GM18870 (cell line): ENCODE measurements at regions not wholly inside any gene's neighbourhood (a gene's known extent, or its start where the extent isn't known, plus 50 kb on each side); places are given as distances from the start of the nearest gene placed in this dataset.
"Not testable (repeated sequence)": the region's sequence is repeated elsewhere in the genome, so short reads cannot be mapped to it uniquely, and the experiment has no call there.

Experiments used
- ATAC-seq: cut with Tn5 transposase; IDR thresholded peaks from one replicate; pipeline ENCODE4 v1.9.1; 2021; ENCODE audit warnings: moderate library complexity; ENCODE audit not compliant: unreplicated experiment

DNA sequence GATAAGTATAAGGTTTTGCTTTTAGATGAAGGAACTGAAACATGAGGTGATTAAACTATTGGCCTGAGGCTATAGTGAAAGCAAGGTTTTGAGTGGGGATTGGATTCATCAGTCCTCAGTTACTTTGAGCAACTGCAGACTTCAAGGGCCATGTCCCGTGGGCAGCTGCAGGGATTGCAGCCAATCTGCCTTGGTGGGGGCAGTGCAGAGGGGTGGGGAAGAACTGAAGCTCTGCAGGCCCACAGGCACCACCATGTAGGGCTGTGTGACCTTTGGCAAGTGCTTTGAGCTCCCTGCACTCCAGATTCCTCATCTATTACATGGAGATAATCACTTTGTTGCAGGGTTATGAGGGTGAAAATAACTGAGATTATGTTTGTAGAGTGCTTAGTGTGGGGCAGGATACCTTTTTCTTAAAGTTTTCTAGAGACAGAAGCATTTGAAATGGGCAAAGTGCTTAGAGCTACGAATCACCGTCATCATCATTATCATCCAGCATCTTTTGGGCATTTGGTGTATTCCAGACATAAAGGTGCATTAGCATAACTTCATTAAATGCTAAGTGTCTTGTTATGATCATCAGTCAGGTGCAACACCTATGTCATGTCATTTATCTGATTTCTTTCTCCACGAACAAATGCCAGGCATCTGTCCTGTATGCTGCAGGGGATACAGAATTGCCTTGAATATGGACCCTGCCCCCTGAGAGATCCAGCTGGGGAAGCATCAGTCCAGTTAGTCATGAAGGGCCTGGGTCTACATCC lies 72.1 kb upstream of the TENM4 start:
- ATAC-seq = no peak

- no peak for ATAC-seq
Observed at GRCh38 chr11:79510960-79511359, 70.1 kb upstream of the TENM4 start.

GRCh38 chr11:79508461-79508860 lies 67.6 kb upstream of the TENM4 start:
- ATAC-seq = no peak

DNA sequence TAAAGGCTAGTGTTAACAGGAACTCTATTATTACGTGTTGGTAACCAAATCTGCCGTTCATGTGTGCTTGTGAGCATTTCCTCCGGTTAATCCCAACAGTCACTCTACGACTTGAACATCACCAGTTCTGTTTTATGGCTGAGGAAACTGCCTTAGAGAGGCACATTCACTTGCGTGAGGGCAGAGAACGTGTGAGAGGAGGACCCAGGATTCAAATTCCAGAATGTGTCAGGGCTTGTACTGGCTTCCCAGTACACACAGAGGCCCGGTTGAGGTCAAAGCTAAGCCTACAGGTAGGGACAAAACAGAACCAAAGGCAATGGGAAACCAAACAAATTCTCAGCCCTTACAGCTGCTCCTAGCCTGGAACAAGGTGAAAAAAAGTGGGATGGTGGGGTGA lies 66.9 kb upstream of the TENM4 start:
- no peak for ATAC-seq

- no peak for ATAC-seq
Observed at GRCh38 chr11:79506734-79507344, 66.0 kb upstream of the TENM4 start.

GRCh38 chr11:79506124-79506523 lies 65.3 kb upstream of the TENM4 start:
- no peak for ATAC-seq

GRCh38 chr11:79503028-79503427 lies 62.2 kb upstream of the TENM4 start:
- no peak for ATAC-seq

DNA sequence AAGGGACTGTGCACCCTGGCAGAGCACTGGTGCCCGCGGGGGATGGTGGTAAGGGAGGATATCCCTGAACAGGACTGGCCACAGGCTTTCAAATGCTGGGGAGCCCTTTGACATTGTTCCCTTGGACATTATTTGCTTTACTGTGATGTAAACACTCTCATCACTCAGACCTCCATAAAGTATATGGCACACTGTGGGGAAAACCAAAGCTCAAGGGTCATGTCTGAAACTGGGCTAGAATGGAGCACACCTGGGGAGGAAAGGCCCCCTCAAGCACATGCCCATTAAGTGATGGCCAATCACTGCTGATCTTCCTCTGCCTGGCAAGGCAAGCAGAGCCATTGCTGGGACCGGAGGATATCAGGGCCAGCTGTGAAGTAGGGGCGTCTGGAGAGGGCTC lies 60.9 kb upstream of the TENM4 start:
- no peak for ATAC-seq

DNA sequence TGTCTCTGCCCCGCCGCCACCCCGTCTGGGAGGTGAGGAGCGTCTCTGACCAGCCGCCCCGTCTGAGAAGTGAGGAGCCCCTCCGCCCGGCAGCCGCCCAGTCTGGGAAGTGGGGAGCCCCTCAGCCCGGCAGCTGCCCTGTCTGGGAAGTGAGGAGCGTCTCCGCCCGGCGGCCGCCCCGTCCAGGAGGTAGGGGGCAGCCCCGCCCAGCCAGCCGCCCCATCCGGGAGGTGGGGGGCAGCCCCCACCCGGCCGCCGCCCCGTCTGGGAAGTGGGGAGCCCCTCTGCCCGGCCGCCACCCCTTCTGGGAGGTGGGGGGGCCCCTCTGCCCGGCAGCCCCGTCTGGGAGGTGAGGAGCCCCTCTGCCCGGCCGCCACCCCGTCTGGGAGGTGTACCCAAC lies 59.1 kb upstream of the TENM4 start:
- ATAC-seq = not testable (repeated sequence)

DNA sequence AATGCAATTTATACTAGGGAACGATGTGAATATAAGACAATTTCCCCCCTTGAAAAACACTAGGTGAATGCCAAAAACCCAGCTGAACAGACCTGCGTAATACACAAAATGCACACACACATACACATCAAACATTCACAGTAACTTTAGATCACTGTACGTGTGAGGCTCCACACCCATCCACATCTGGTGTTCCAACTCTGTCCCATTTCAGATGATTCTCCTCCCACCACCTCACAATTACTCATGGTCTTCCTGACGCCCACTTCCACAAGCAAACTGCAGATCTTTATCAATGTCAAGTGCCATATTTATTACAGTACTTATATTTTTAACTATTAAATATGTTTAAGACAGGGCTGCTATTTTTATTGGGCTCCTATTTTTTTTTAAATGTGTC lies 57.8 kb upstream of the TENM4 start:
- no peak for ATAC-seq

DNA sequence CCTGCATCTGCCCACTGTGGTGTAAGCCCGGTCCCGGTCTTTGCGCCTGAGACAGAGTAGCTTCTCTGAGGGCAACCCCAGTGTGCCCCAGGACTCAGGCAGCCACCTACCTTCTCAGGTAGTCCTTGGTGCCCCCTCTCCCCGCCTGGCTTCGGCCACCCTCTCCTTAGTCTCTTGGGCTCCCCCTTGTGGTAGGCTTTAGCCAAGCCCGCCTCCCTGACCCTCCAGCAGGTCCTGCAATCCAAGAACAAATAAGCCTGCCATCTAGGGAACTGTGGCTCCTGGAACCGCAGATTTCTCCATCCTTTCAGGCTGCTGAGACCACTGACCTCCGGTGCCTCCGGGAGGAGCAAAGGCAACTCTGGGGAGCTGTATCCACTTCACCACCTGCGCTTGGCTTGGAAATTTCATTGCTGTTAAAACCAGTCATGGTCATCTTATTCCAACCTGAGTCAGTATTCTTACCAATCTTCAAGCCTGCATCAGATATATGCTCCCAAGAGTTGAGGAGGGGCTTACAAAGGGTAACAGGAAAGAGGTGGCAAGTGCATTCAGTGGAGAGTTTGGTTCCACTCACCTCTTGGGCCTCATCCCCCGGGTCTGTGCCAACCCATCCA lies 52.8 kb upstream of the TENM4 start:
- ATAC-seq = no peak

DNA sequence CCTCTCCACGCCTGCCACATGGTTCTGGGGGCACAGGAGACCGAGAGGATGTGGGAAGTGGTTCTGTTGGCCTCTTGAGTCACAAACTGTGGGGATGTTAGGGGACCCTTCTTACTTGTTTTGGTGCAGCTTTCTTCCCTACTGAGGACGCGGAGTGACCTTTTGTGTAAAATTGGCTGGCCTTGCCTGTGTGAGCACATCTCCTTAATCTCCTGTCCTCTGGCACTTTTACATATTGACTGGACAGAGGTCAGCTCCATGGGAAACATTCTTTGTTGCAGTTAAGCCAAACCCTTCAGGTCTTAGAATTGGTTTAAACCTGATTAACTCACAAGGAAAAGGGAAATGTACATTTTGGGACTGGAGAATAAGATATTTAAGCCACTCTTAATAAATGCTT lies 51.2 kb upstream of the TENM4 start:
- ATAC-seq = no peak
